Tongue (tissue), 1 donor: ENCODE measurements at regions not wholly inside any gene's neighbourhood (a gene's known extent, or its start where the extent isn't known, plus 50 kb on each side); places are given as distances from the start of the nearest gene placed in this dataset.
A peak's percentile ranks its signal among the peaks of the same experiment; 100 is the strongest.

ENCODE experiments used
- DNase-seq: peaks from one replicate; pipeline ENCODE4 v3.0.0-alpha.2; 2015

DNA sequence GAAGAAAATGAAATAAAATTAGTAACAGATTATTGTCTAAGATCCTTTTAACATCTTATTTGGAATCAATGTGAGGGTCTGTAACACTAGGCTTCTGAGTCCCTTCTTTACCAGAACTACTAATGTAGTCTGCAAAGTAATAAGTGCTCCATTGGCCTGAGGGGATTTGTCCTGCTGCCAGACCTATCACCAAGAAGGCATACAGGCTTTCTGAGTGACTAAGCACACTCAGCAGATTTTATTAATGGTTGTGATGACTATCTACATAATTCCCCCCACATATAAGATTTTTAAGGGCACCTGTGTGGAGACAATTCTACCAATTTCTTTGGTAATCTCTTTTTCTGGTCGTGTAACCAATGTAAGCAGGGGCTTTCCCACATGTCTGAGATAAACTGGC, 365.0 kb upstream of the FAT3 start:
- no peak for DNase-seq

DNA sequence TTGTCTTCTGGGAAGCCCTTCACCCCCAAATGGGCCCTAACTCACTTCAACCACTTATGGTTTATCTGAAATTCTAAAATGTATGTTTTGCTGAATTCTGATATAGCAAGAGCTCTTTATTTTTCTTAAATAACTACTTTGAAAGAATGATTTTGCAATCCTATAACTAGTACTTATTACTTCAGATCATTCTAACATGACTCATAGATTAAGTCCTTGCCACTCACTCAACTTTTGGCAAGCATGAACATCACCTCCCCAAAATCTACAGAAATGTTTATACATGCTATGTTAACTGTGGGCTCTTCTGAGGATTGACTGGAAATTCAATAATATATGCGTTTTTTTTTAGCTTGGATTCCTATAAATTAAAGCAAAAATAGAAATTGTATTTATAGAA, 367.4 kb upstream of the FAT3 start:
- peak; percentile 40 for DNase-seq

DNA sequence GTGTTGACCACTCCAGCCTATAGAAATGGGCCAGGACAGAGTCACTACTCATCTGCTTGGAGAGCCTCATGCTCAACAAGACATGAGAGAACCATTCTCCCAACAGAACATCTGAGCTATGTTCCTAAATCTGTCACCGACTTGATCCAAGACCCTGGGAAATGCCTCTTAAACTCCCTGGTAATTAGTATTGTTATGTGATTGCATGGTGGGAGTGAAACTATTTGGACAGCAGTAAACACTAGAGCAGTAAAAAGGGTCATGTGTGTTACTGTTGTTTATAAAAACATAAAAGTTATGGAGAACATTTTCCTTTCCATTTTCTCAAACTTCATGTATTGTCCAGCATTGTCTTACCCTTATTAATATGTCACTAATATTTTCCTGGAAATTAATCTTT, 369.8 kb upstream of the FAT3 start:
- no peak for DNase-seq

- no peak for DNase-seq
Observed at GRCh38 chr11:91854171-91854570, 370.4 kb upstream of the FAT3 start.

- no peak for DNase-seq
Observed at GRCh38 chr11:91851908-91852307, 372.7 kb upstream of the FAT3 start.

- DNase-seq = no peak
Observed at GRCh38 chr11:91850533-91851275, 373.9 kb upstream of the FAT3 start.

DNA sequence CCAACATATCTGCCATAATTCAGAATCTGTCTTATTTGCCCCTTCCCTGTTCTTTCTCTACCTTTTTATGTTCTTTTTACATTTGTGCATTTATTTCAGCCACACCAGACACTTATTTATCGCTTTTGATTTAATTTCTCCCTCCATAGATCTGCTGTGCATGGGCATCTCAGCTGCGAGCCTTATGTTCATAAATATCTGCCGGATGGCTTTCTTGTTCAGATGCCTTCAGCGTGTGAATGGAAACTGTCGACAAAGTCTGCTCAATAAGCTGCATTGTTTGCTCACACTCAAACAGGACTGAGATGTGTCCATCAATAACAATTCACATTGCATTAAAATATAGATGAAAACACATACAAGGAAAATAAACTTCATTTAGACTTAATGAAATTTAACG, 374.6 kb upstream of the FAT3 start:
- DNase-seq = no peak

- DNase-seq = no peak
Observed at GRCh38 chr11:91846649-91847048, 378.0 kb upstream of the FAT3 start.

DNA sequence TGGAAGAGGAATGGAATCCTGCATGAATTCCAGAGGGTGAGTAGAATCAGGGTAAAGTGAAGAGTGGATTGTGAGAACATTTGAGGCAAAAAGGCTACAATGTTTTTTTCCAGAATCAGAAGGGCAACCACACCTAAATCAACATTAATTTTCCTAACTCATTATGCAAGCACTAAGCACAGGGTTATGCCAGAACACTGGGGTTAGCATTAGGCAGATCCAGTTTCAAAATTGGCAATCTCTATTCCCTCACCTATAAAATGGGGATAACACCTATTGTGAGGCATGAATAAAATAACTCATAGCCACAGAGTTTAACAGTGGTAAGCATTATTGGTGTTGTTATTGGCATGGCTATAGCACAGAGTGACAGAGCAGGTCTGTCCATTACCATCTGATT, 378.6 kb upstream of the FAT3 start:
- DNase-seq = no peak

- no peak for DNase-seq
Observed at GRCh38 chr11:91840640-91841240, 383.9 kb upstream of the FAT3 start.

GRCh38 chr11:91837411-91838330, 386.9 kb upstream of the FAT3 start:
- no peak for DNase-seq

DNA sequence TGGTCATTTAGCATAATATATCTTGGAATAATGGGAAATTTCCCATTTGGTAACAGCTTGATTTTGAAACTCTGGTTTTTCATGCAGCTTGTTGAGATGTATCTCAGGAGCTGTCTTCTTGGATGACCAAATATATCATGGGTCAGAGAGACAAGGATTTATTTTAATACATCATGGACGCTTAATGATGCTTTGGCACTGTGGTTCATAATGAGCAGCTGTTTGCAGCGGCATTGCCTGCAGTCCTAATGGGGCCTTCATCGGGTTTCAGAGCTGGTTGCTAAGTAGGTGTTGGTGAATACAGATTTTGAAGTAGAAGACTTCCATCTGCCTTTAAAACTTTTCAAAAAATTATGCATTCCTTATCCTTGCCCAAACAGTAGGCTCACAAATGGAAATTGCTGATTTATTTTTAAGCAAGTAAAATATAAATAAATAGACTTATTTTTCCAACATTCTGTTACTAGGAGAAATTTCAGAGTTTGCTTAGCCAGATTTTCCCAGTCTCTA, 389.5 kb upstream of the FAT3 start:
- no peak for DNase-seq

GRCh38 chr11:91828901-91829300, 395.7 kb upstream of the FAT3 start:
- DNase-seq = no peak

DNA sequence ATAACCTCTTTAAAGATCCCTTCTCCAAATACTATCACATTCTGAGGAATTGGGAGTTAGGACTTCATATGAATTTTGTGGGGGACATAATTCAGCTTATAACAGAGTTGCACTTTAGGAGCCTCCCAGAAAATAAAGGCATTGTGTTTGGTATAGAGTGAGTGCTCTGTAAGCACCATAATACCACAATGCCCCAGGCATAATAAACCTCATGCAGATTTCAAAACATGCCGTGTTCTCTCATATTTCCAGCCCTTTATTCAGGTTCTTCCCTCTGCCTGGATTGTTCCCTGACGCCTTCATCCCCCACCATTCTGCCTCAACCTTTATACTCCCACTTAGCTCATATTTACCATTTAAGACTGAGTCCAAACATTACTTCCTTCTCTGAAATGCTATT, 398.8 kb upstream of the FAT3 start:
- no peak for DNase-seq

DNA sequence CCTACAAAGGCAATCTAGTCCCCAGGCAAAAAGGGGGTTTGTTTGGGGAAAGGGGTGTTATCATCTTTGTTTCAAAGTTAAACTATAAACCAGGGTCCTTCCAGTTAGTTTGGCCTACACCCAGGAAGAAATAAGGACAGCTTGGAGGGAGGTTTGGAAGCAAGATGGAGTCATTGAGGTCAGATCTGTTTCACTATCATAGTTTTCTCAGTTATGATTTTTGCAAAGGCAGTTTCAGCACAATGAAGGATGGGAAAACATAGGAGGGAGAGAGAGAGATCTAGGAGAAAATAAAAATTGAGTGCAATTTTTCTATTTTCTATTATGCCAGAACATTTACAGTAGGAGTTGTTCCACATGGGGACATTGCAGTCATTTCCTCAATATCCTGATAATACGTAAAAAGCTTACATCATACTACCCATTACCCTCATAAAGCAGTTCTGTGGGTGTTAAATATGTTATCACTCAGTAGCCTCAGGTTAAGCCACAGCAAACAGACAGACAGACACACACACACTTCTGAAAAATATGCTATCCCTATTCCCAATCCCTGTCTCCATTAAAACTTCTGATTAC, 401.3 kb upstream of the FAT3 start:
- DNase-seq = no peak

- no peak for DNase-seq
Observed at GRCh38 chr11:91822805-91823204, 401.8 kb upstream of the FAT3 start.

DNA sequence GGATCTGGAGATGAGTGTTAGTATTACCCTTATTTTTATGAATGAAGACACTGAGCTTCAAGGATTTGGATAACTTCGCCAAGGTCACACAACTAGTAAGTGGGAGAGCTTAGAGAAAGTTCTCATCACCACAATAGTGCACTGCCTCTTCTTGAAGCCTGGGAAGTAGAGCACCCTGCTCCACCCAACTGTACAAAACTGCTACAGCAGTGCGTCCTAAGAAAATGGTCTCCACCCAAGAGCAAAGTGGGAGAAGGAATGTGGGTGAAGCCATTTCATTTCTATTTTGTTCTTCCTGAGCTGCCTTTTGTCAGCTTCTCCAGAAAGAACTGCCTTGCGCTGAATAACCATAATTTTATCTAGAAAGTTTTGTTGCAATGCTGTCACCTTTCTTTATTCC, 403.9 kb upstream of the FAT3 start:
- no peak for DNase-seq

DNA sequence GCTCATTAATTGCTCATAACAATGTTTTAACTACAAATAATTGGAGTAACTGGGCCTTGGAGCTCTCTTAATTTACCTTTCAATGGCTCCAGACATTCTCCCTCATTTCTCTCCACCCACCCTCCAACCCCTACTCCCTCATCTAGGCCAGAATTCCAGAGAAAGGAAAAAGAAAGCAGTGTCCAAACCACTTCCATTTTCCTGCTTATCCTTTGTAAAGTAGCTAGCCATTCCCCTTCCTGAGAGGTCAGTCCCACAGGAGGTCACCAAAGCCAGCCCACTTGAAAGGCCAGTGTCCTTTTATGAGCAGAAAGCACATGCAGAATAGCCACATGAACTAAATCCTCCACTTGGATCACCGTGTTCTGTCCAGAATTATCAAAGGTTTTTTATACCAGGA, 404.8 kb upstream of the FAT3 start:
- DNase-seq = no peak

- DNase-seq = no peak
Observed at GRCh38 chr11:91819195-91819594, 405.4 kb upstream of the FAT3 start.

DNA sequence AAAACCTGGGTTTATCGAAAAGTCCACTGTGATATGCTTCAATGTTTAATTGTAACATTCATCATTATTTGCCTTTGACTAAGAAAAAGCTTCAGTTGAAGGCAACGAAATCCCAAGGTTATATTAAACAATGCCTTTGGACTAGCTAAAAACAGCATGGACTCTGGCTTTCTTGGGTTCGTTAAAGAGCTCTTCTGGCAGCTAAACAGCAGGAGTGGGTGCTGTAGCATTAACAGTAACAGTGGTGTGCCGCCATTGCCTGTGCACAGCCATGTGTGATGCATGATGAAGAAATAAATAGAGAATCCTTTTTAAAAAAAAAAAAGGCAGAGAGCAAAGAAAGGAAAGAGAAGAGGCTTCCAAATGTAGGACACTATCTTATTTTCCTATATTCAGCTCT, 406.6 kb upstream of the FAT3 start:
- no peak for DNase-seq

- no peak for DNase-seq
Observed at GRCh38 chr11:91813263-91813662, 411.4 kb upstream of the FAT3 start.

GRCh38 chr11:91810871-91811270, 413.7 kb upstream of the FAT3 start:
- no peak for DNase-seq

GRCh38 chr11:91805293-91805692, 419.3 kb upstream of the FAT3 start:
- no peak for DNase-seq
